KMS-11 (cell line): ENCODE measurements at regions not wholly inside any gene's neighbourhood (a gene's known extent, or its start where the extent isn't known, plus 50 kb on each side); places are given as distances from the start of the nearest gene placed in this dataset.
A peak's percentile ranks its signal among the peaks of the same experiment; 100 is the strongest.

Experiments
- H2AFZ ChIP-seq: fragments of 200-600 bp; sonication (generic); 2 replicates; pipeline ENCODE4 v1.6.1; 2016; ENCODE audit warnings: antibody characterized with exemption, mixed run types, low read depth
- H3K27ac ChIP-seq: fragments of 200-600 bp; sonication (generic); 2 replicates; pipeline ENCODE4 v1.6.1; 2016; ENCODE audit warnings: mild to moderate bottlenecking, mixed run types
- H3K27me3 ChIP-seq: fragments of 200-600 bp; sonication (generic); 2 replicates; pipeline ENCODE4 v1.6.1; 2017; ENCODE audit warnings: mild to moderate bottlenecking, low read depth, mixed run types, moderate library complexity; ENCODE audit not compliant: insufficient read depth
- H3K36me3 ChIP-seq: fragments of 200-600 bp; sonication (generic); 2 replicates; pipeline ENCODE4 v1.6.1; 2017; ENCODE audit warnings: mild to moderate bottlenecking, mixed run types; ENCODE audit not compliant: insufficient read depth
- H3K4me1 ChIP-seq: fragments of 200-600 bp; sonication (generic); 2 replicates; pipeline ENCODE4 v1.6.1; 2016; ENCODE audit warnings: mild to moderate bottlenecking, low read depth, mixed run types; ENCODE audit not compliant: poor library complexity, severe bottlenecking
- H3K4me2 ChIP-seq: fragments of 200-600 bp; sonication (generic); 2 replicates; pipeline ENCODE4 v1.7.0; 2016; ENCODE audit warnings: mild to moderate bottlenecking, mixed run types
- H3K4me3 ChIP-seq: fragments of 200-600 bp; sonication (generic); IDR thresholded peaks from 2 replicates; pipeline ENCODE4 v1.6.1; 2017; ENCODE audit warnings: low read depth, low read length, mixed read lengths; ENCODE audit not compliant: insufficient read depth
- H3K79me2 ChIP-seq: fragments of 200-600 bp; sonication (generic); 2 replicates; pipeline ENCODE4 v1.6.1; 2016; ENCODE audit warnings: low read depth, mixed run types; ENCODE audit not compliant: insufficient read depth
- H3K9ac ChIP-seq: fragments of 200-600 bp; sonication (generic); 2 replicates; pipeline ENCODE4 v1.6.1; 2016; ENCODE audit warnings: mild to moderate bottlenecking, mixed run types
- H4K20me1 ChIP-seq: fragments of 200-600 bp; sonication (generic); 2 replicates; pipeline ENCODE4 v1.6.1; 2016; ENCODE audit warnings: mild to moderate bottlenecking, mixed run types; ENCODE audit not compliant: insufficient read depth
- TF ChIP-seq, protein P1 (sequence below): fragments of 200-600 bp; sonication (generic); conservative IDR thresholded peaks from 2 replicates; pipeline ENCODE4 v1.6.1; 2017; ENCODE audit warnings: low read depth, mild to moderate bottlenecking, antibody characterized with exemption, low read length, moderate library complexity, mixed read lengths

DNA sequence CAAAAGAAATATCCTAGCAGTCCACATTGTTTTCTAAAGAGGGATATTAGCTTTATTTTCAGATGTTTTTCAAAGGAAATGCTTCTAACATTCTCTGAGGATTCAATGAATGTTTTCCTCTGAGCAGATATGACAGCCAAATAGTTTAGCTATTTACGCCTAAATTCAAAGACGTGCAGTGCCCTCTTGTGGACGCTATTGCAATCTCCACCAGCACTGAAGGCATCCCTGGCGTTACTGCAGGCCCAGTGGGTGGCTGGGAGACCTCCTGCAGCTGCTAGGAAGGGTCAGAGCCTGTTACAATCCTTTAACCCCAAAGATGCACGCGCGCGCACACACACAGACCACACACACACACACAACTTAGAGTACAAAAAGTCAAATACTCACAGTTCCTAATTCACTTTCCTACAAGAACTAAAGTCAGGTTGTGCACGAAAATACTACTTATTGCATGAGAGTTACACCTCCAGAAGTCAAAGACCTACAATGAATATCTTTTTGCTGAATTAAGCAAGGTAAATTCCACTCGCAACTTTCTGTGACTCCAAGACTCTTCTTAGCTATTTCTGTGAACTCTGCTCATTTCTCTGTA, 589.3 kb upstream of the TMEM132C start:
- TF ChIP-seq, protein P1, sequence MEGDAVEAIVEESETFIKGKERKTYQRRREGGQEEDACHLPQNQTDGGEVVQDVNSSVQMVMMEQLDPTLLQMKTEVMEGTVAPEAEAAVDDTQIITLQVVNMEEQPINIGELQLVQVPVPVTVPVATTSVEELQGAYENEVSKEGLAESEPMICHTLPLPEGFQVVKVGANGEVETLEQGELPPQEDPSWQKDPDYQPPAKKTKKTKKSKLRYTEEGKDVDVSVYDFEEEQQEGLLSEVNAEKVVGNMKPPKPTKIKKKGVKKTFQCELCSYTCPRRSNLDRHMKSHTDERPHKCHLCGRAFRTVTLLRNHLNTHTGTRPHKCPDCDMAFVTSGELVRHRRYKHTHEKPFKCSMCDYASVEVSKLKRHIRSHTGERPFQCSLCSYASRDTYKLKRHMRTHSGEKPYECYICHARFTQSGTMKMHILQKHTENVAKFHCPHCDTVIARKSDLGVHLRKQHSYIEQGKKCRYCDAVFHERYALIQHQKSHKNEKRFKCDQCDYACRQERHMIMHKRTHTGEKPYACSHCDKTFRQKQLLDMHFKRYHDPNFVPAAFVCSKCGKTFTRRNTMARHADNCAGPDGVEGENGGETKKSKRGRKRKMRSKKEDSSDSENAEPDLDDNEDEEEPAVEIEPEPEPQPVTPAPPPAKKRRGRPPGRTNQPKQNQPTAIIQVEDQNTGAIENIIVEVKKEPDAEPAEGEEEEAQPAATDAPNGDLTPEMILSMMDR: peak; percentile 70
- H3K27me3 ChIP-seq: no peaks in the 10 kb centered on the region
- no peaks in the 10 kb centered on the region for H3K79me2 ChIP-seq
- H3K4me1 ChIP-seq: no peaks in the 10 kb centered on the region
- no peak overlapping the region for H3K27ac ChIP-seq
- no peaks in the 10 kb centered on the region for H4K20me1 ChIP-seq
- no peak overlapping the region for H3K9ac ChIP-seq
- H3K4me2 ChIP-seq: no peak overlapping the region
- no peaks in the 10 kb centered on the region for H3K36me3 ChIP-seq
- H2AFZ ChIP-seq: no peak overlapping the region
- H3K4me3 ChIP-seq: no peak overlapping the region

DNA sequence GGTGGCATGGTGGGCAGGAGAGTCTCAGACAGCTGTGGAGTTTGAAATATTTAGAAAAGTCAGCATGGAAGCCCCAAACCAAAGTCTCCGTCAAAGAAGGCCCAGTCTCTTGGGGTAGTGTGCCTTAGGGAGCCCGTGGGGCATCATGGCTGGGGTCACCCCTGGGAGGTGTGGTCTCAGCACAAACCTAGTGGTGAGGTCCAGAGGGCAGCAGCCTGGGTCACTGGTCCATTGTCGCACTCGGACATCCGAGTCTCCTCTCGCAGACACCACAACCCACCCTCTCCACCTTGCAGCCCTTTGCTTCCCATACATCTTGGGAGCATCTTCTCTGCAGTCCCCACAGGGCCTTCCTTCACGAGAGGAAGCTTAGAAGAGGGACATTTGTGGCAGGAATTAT, 588.0 kb upstream of the TMEM132C start:
- H3K4me3 ChIP-seq: no peak overlapping the region
- H3K4me2 ChIP-seq: no peak overlapping the region
- H3K9ac ChIP-seq: no peak overlapping the region
- no peaks in the 10 kb centered on the region for H3K4me1 ChIP-seq
- no peak overlapping the region for H2AFZ ChIP-seq
- H3K27ac ChIP-seq: no peak overlapping the region
- H3K79me2 ChIP-seq: no peaks in the 10 kb centered on the region
- H3K36me3 ChIP-seq: no peaks in the 10 kb centered on the region
- TF ChIP-seq, protein P1: no peak
- H4K20me1 ChIP-seq: no peaks in the 10 kb centered on the region
- H3K27me3 ChIP-seq: no peaks in the 10 kb centered on the region

DNA sequence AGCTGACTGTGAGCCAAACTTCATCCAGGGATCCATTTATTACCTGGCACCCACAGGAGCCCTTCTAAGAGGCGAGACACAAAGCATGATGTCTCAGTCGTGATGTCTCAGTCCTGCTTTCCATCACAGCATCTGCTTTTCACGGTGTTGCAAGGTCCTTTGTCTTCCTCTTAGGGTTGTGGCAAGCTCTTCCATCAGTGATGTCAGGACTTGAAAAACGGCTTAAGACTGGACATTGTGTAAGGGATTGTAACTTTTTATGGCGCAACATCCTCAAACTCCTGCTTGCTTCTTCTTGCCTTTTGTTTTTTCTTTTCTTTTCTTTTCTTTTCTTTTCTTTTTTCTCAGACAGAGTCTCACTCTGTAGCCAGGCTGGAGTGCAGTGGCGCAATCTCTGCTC, 586.5 kb upstream of the TMEM132C start:
- Histone ChIP-seq H3K4me2 (no peak overlapping the region), H3K27ac (no peak overlapping the region), H3K27me3 (no peaks in the 10 kb centered on the region), H3K79me2 (no peaks in the 10 kb centered on the region), H3K9ac (no peak overlapping the region), H4K20me1 (no peaks in the 10 kb centered on the region), H3K36me3 (no peaks in the 10 kb centered on the region), H3K4me3 (no peak overlapping the region), H2AFZ (no peak overlapping the region), H3K4me1 (no peaks in the 10 kb centered on the region)
- TF ChIP-seq, protein P1: no peak

DNA sequence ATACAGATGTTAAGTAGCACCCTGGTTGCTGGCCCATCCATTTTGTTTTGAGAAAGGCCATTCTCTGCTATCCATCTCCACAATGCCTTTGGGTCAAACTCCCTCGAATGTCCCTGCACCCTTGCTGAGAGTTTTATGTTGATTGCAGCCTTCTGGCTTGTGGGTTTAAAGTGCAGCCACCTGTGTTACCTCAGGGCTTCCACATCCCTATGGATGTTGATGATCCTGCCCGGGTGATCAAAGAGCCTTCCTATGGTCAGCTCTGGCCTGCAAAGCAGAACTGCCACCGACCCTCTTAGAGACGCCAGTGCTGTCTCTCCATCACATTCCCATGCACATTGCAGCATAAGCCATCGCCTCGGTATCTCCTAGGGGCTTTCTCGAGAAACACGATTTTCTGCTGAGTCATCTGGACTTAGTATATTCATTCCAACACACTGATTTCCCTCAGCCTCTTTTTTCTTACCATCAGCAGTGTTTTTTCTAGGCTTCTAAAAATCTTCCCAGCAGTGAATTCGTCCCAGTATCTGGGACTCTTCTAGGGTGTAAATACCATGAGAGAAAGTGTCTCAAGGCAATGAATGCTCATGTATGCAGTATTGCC, 585.7 kb upstream of the TMEM132C start:
- H3K4me2 ChIP-seq: no peak overlapping the region
- H3K27me3 ChIP-seq: no peaks in the 10 kb centered on the region
- TF ChIP-seq, protein P1: no peak
- no peaks in the 10 kb centered on the region for H4K20me1 ChIP-seq
- no peak overlapping the region for H3K4me3 ChIP-seq
- no peaks in the 10 kb centered on the region for H3K4me1 ChIP-seq
- H3K27ac ChIP-seq: no peak overlapping the region
- no peaks in the 10 kb centered on the region for H3K36me3 ChIP-seq
- H2AFZ ChIP-seq: no peak overlapping the region
- H3K79me2 ChIP-seq: no peaks in the 10 kb centered on the region
- no peak overlapping the region for H3K9ac ChIP-seq
